ENCODE measurements at regions not wholly inside any gene's neighbourhood (a gene's known extent, or its start where the extent isn't known, plus 50 kb on each side); places are given as distances from the start of the nearest gene placed in this dataset.

DNA sequence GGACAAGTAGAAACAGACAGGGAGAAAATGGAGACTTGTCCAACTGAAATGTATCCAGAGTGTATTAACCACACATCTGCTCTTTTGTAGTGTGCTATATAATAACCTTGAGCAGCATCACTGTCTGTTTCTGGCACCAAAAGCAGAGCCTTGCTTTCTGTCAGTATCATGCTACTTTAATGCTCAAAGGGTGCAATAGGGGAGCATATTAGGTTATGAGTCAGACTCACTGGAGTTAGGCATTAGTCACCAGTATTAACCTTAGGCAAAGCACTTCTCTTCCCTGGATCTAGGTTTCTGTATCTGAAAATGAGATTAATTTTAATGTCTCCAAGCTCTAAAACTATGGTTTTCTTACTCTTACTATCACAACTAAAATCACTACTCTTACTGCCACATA lies 280.1 kb downstream of the TFAP2B start:
- intact Hi-C loops (cut with micrococcal nuclease), result no loop called here
- no peak overlapping the region for H3K4me3 Mint-ChIP-seq
- CTCF ChIA-PET, result no interaction called here
- ATAC-seq (ENCODE audit: low read depth) (no peak), DNase-seq (no peak)
- no peak overlapping the region for H3K27ac Mint-ChIP-seq
- no peak for TF ChIP-seq CTCF (IDR thresholded peaks at IDR 0.05)
- POLR2A ChIA-PET, result no interaction called here
- no peaks in the 10 kb centered on the region for H3K4me1 Mint-ChIP-seq
- no peaks in the 10 kb centered on the region for H3K36me3 Mint-ChIP-seq (ENCODE audit: low read depth)
- peaks cover 5% of the 10 kb centered on the region for H3K9me3 Mint-ChIP-seq
- no peaks in the 10 kb centered on the region for H3K27me3 Mint-ChIP-seq

DNA sequence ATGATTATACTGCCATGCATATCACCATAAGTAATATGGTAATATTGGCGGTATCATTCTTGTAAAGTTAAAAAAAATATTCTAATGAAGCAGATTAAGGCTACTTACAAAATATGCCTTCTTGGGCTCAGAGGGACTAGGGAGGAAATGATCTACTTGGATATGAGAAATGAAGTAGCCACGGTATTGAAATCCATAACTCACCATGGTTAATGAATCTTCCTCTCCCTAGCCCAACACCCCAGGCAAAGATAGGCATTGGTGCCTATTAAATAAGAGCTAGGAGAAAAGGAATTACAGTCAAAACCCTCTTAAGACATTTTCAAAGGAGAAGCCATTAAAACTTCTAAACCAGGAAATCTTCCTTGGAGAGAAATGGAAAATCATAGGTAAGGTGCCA lies 280.5 kb downstream of the TFAP2B start:
- H3K36me3 Mint-ChIP-seq (ENCODE audit: low read depth), result no peaks in the 10 kb centered on the region
- H3K4me3 Mint-ChIP-seq, result no peak overlapping the region
- ATAC-seq (ENCODE audit: low read depth), result no peak
- no peak overlapping the region for H3K27ac Mint-ChIP-seq
- CTCF ChIA-PET, result no interaction called here
- H3K9me3 Mint-ChIP-seq, result peaks cover 5% of the 10 kb centered on the region
- no peak for DNase-seq
- H3K4me1 Mint-ChIP-seq, result no peaks in the 10 kb centered on the region
- intact Hi-C loops (cut with micrococcal nuclease), result no loop called here
- no peaks in the 10 kb centered on the region for H3K27me3 Mint-ChIP-seq
- no peak for TF ChIP-seq CTCF (IDR thresholded peaks at IDR 0.05)
- POLR2A ChIA-PET, result no interaction called here

GRCh38 chr6:51105357-51105756 lies 286.7 kb downstream of the TFAP2B start:
- TF ChIP-seq CTCF (IDR thresholded peaks at IDR 0.05), result no peak
- ATAC-seq (ENCODE audit: low read depth) (no peak), DNase-seq (no peak)
- Mint-ChIP-seq H3K4me1 (no peaks in the 10 kb centered on the region), H3K9me3 (peaks cover 2% of the 10 kb centered on the region), H3K36me3 (ENCODE audit: low read depth) (no peaks in the 10 kb centered on the region), H3K4me3 (no peak overlapping the region), H3K27ac (no peak overlapping the region), H3K27me3 (no peaks in the 10 kb centered on the region)
- ChIA-PET POLR2A (no interaction called here), CTCF (no interaction called here)
- intact Hi-C loops (cut with micrococcal nuclease), result no loop called here

DNA sequence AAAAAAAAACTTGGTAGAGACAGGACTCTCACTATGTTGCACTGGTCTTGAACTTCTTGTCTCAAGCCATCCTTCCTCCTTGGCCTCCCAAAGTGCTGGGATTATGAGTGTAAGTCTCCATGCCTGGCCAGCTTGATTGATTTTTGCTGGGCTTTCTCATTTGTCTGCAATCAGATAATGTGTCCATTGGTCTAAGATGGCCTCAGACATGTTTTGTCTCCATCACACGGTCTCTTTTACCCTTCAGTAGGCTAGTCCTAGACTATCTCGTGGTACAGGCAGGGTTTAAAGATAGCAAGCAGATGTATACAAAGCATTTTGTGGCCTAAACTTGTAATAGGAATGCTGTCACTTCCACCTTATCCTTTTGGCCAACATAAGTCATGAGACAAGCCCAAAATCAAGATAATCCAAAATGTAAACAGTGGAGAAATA lies 289.1 kb downstream of the TFAP2B start:
- no peak for TF ChIP-seq CTCF (IDR thresholded peaks at IDR 0.05)
- no peaks in the 10 kb centered on the region for H3K27me3 Mint-ChIP-seq
- ATAC-seq (ENCODE audit: low read depth), result no peak
- intact Hi-C loops (cut with micrococcal nuclease), result no loop called here
- POLR2A ChIA-PET, result no interaction called here
- H3K4me3 Mint-ChIP-seq, result no peak overlapping the region
- CTCF ChIA-PET, result no interaction called here
- no peak overlapping the region for H3K27ac Mint-ChIP-seq
- H3K4me1 Mint-ChIP-seq, result no peaks in the 10 kb centered on the region
- DNase-seq, result no peak
- peaks cover 2% of the 10 kb centered on the region for H3K9me3 Mint-ChIP-seq
- no peaks in the 10 kb centered on the region for H3K36me3 Mint-ChIP-seq (ENCODE audit: low read depth)

GRCh38 chr6:51108563-51109234 lies 290.0 kb downstream of the TFAP2B start:
- ATAC-seq (ENCODE audit: low read depth) (no peak), DNase-seq (no peak)
- intact Hi-C loops (cut with micrococcal nuclease), result no loop called here
- ChIA-PET CTCF (no interaction called here), POLR2A (no interaction called here)
- H3K36me3 Mint-ChIP-seq (ENCODE audit: low read depth), result no peaks in the 10 kb centered on the region
- no peak overlapping the region for H3K27ac Mint-ChIP-seq
- H3K4me1 Mint-ChIP-seq, result no peaks in the 10 kb centered on the region
- H3K27me3 Mint-ChIP-seq, result no peaks in the 10 kb centered on the region
- H3K4me3 Mint-ChIP-seq, result no peak overlapping the region
- TF ChIP-seq CTCF (IDR thresholded peaks at IDR 0.05), result no peak
- peaks cover 2% of the 10 kb centered on the region for H3K9me3 Mint-ChIP-seq
